UCSD-AML1 (cell line): ENCODE measurements at regions not wholly inside any gene's neighbourhood (a gene's known extent, or its start where the extent isn't known, plus 50 kb on each side); places are given as distances from the start of the nearest gene placed in this dataset.
A peak's percentile ranks its signal among the peaks of the same experiment; 100 is the strongest.

Experiments
- DNase-seq: peaks from one replicate; lab custom pipeline; 2025; ENCODE audit not compliant: unreplicated experiment; lab: John Stamatoyannopoulos, UW

GRCh38 chr15:62625429-62626033 lies 417.0 kb upstream of the TPM1 start:
- no peak for DNase-seq

DNA sequence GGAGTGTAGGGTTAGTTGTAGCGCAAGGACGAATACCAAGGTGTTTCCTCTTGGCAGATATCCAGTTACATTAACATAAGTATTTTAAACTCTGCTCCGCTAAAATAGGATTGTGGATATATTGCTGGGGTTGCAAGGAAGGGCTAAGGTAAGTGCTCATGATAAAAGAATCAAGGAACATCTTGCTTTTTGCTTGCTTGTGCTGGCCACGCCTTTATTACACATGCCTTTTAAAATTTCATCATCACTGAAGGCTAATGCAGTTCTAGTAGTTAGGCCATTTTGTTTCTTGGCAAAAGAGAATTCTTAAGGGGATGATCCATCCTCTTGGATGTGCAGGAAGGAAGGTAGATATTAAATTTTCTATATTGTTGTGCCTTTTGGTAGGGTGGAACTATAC lies 415.6 kb upstream of the TPM1 start:
- DNase-seq: no peak

- DNase-seq: no peak
These were observed 411.3 kb upstream of the TPM1 start for GRCh38 chr15:62631076-62631724.

DNA sequence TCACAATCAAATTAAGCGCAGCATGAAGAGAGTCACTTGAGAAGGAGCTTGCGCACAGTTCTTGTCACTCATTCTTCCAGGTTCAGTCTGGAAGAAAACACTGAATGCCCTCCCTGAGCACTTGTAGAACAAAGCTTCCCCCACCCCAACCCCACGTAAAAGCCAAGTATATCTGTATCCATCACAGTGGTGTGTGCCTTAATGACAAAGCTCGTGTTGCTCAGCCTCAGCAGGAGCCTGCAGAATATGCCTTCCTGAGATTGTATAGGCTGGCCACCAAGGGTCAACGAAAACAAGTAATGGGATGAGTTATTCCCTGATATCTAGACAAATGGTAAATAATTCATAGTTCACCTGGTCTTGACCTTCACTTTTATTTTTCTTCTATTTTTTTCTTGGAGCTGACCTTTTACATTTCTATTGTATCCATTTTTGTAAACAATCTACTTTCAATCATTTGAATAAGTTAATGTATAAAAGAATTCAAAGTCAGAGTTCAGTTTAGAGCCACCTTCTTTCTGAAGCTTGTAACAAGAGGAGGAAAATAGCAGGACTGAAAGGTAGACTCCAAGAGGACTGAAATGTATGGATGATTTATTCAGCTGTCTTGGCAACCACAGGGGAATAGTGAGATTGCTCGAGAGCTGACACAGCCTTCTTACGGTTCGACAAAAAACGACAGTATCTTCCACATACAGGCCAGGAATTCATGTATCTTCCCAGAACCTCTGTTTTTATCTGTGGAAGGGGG lies 405.5 kb upstream of the TPM1 start:
- no peak for DNase-seq

- no peak for DNase-seq
These were observed 405.0 kb upstream of the TPM1 start for GRCh38 chr15:62637574-62637897.

GRCh38 chr15:62637950-62638619 lies 404.5 kb upstream of the TPM1 start:
- no peak for DNase-seq

GRCh38 chr15:62639432-62639831 lies 403.1 kb upstream of the TPM1 start:
- no peak for DNase-seq

DNA sequence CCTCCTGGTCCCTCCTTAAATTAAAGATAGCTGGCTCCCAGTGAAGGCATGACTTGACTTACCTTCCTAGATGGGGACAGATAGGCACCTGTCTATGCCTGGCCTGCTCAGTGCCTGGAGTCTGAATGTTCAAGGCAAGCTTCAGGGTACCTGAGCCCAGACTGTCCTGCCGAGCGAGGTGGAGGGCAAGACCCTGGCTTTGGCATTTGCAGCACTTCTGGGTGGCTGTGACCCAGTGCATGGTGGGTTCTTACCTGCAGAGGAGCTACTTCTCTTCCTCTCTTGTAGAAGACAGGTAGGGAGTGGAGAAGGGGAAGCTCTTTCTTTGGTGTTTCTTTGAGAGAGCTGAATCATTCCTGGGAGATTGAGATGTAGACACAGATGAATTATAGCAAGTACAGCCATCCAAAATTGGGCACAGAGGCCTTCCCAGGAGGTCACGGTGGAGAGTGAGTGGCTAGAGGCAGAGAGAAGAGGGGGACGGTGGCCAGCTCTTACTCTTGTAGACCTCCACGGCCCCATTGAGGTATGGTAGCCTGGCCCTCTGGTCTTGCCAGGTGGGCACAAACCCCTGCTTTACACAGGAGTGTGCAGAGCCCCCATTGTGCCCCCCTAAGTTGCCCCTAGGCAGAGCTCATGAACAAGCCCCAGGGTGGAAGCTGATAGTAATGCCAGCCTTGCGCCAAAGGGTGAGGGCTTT lies 402.5 kb upstream of the TPM1 start:
- no peak for DNase-seq

DNA sequence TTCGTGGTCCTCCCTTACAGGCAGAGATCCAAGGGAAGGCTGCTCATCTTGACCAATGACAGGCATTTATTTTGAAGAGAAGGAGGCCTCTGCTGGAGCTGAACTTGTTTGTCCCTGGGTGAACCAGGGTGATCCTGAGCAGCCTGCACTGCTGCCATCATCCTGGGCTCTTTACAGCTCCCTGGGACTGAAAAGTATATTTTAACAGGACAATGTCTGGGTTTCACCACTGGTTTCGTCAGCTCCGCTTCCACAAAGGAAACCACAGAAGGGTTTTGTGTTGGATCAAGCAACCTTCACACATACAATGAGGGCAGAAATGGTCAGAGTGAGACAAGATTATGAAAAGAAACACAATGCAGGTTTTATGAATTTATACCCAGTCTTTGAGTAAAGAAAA lies 400.7 kb upstream of the TPM1 start:
- peak; percentile 16 for DNase-seq

DNA sequence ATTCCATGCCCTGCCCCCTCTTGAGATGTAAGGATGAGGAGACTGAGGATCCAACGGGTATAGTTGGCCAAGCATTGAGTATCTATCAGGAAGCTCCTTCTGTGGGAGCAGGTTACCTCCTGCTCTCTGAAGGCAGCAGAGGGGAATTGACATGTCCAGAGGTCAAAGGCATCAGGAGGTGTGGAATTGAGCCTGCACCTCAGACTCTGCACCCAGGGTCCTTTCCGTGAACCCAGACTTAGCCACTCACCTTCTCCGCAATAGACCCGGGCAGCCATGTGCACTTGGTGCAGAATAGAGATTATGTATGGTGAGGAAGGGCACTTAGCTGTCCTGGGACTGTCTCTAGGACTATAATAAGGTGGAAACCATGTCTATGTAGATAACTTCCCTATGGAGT lies 399.0 kb upstream of the TPM1 start:
- DNase-seq: no peak

DNA sequence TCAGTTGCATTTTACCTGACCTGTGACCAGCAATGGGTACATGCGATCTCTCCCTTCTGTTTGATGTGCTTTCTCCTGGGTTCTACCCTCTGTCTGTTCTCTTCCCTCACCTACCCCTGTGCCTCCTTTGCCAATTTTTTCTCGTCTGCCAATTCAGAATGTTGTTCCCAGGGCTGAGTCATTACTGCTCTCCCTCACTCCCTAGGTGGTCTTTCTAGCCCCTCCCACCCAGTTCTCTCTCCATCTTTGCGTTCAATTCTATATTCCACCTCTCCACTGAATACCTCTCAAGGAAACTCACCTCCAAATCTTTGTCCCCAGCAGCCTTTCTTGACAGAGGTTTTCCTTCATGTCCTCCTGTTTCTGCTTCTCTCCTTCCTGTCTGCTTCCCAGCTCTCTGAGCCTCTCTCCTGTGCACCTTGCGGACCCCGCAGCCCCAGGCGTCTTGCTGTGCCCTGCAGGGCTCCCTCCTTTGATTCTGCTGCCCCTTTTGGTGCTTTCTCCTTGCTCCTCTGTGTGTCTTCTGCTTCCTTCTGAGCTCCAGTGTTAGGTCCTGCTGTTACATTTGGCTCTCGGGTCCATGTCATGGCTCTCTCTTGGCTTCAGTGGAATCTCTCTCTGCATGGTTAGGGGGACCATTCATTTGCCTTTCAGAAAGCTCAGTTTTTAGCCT lies 398.2 kb upstream of the TPM1 start:
- DNase-seq: no peak

DNA sequence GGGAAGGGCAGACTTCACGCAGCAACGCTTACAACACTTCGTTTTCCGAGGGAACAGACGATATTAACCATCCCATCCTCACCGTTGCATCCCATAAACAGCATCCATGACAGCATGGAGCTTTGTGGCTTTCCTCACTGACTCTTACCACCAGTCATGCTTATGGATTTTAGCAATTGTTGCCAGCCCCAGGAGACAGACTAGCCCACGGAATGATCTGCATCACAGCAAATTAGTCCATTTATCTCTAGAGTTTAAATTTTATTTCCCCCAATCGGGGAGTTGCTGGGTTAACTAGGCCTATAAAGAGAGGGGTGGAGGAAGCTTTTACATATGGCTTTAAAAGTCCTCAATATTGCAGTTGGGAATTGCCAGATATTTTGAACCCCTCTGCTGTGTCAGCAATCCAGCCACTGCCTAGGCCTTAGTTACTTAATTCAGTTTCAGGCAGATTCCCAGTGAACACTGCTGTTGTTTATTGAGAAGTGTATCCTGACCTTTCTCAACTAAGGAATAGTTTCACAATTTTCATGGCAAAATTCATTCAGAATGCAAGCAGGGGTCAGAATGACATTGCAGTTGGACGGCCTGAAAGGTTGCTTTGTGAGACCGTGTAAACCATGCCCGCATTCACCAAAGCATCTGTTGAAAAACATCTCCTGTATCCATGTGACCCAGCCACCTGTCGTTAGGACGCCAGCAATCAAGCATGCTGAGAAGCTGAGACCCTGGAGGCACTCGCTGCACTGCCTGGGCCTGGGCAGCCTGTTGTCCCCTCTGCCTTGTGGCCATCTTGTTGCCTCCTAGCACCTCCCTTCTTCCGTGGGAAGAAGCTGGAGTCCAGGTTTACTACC lies 397.4 kb upstream of the TPM1 start:
- DNase-seq: no peak

DNA sequence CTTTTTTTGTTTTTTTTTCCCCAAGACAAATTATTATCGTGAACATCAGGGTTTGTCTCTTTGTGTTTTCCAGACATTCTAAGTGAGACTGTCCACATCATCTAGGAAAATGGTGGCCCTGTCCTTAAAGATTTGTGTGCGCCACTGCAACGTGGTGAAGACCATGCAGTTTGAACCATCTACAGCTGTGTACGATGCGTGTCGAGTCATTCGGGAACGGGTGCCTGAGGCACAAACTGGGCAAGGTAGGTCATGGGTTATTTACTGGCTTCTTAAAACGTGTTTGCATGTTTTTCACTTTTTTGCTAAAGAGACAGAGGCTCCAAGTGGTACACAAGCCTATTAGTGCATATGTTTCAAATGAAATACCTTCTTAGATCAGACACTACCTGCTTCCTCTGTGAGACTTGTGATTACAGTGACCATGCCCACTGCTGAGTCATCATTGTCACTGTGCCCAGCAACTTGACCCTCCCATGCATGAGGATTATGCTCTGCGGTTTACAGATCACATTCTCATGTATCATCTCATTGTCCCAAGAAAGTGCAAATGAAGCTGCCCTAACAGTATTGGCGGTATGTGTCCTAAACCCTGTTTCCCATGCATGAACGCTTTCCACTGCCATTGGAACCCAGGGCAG lies 395.2 kb upstream of the TPM1 start:
- DNase-seq: no peak

GRCh38 chr15:62647843-62648505 lies 394.6 kb upstream of the TPM1 start:
- DNase-seq: no peak

- DNase-seq: no peak
These were observed 393.6 kb upstream of the TPM1 start for GRCh38 chr15:62648954-62649353.

GRCh38 chr15:62649793-62650420 lies 392.6 kb upstream of the TPM1 start:
- DNase-seq: peak; percentile 21

DNA sequence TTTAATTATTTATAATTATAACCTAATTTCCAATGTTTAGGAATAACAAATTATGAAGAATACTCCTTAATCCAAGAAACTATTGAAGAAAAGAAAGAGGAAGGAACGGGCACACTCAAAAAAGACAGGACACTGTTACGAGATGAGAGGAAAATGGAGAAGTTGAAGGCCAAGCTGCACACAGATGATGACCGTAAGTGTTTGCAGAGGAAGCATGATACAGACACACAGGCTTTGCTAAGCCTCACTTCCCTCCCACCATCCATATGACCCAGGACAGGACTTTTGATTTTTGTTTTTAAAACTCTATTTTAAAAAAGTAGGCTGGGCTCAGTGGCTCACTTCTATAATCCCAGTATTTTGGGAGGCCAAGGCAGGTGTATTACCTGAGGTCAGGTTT lies 389.4 kb upstream of the TPM1 start:
- DNase-seq: no peak

DNA sequence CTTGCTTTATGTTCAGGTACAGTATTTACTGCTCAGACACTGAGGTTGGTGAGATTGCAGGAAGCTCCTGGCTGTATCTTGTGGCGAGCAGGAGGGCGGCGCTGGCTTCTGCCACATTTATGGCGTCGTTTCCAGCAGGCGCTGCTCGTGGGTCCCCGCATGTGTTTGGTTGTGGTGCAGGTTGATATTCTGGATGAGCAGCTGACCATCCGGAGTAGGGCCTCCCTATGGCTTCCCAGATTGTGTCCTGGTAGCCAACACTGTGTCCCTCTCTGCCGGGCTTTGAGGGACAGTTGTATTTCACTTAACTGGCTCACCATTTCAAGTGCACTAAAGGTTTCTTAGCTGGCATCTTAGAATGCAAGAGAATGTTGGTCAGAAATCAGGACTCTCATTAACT lies 386.5 kb upstream of the TPM1 start:
- no peak for DNase-seq
